ENCODE measurements at regions not wholly inside any gene's neighbourhood (a gene's known extent, or its start where the extent isn't known, plus 50 kb on each side); places are given as distances from the start of the nearest gene placed in this dataset.

DNA sequence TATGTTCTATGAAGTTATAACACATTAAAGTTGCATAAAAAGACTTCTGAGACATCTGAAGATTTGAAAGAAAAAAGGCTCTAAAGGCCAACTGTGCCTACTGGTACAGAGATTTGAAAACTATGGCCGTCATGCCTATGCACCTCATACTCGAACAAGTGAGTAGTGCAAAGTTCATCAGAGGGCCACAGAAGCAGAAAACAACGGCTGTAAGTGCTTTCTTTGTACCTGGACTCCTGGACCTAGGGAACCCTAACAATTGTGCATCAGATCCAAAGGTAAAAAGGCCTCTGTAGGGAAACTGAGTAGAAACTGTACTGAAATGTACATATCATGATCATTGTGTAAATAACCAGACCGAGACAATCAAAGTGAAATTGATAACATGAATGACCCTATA is 230.4 kb upstream of the CHST9 start:
- no peaks in the 10 kb centered on the region for H3K36me3 Mint-ChIP-seq
- no peak overlapping the region for H3K4me3 Mint-ChIP-seq
- ChIA-PET CTCF (no interaction called here), POLR2A (no interaction called here)
- Histone ChIP-seq H3K4me1 (ENCODE audit: control insufficient read depth in 2 of 2, insufficient read depth in 2 of 2, low read length in 2 of 2) (no peaks in the 10 kb centered on the region), H3K27ac (ENCODE audit: low read depth, low read length) (no peak overlapping the region), H3K4me3 (ENCODE audit: low read length) (no peak overlapping the region), H3K9me3 (ENCODE audit: control insufficient read depth in 2 of 3, low read length in 3 of 3) (no peaks in the 10 kb centered on the region), H3K27me3 (ENCODE audit: control insufficient read depth in 2 of 2, insufficient read depth in 2 of 2, low read length in 2 of 2) (no peaks in the 10 kb centered on the region), H3K36me3 (ENCODE audit: control insufficient read depth in 2 of 3, insufficient read depth in 3 of 3, low read length in 3 of 3) (no peaks in the 10 kb centered on the region)
- ATAC-seq (no peak), DNase-seq (no peak)
- intact Hi-C loops (cut with micrococcal nuclease), result no loop called here
- no peaks in the 10 kb centered on the region for H3K27me3 Mint-ChIP-seq
- no peaks in the 10 kb centered on the region for H3K4me1 Mint-ChIP-seq
- H3K27ac Mint-ChIP-seq, result no peak overlapping the region
- H3K9me3 Mint-ChIP-seq, result peaks cover 0 to 15% (median 4%) of the 10 kb centered on the region in 11 donors

- Mint-ChIP-seq H3K4me3 (no peak overlapping the region), H3K27me3 (no peaks in the 10 kb centered on the region), H3K9me3 (peaks cover 0 to 15% (median 4%) of the 10 kb centered on the region in 11 donors), H3K4me1 (no peaks in the 10 kb centered on the region), H3K36me3 (no peaks in the 10 kb centered on the region), H3K27ac (no peak overlapping the region)
- CTCF ChIA-PET, result no interaction called here
- DNase-seq, result no peak
- Histone ChIP-seq H3K36me3 (ENCODE audit: control insufficient read depth in 2 of 3, insufficient read depth in 3 of 3, low read length in 3 of 3) (no peaks in the 10 kb centered on the region), H3K4me1 (ENCODE audit: control insufficient read depth in 2 of 2, insufficient read depth in 2 of 2, low read length in 2 of 2) (no peaks in the 10 kb centered on the region), H3K27ac (ENCODE audit: low read depth, low read length) (no peak overlapping the region), H3K4me3 (ENCODE audit: low read length) (no peak overlapping the region), H3K27me3 (ENCODE audit: control insufficient read depth in 2 of 2, insufficient read depth in 2 of 2, low read length in 2 of 2) (no peaks in the 10 kb centered on the region), H3K9me3 (ENCODE audit: control insufficient read depth in 2 of 3, low read length in 3 of 3) (no peaks in the 10 kb centered on the region)
- intact Hi-C loops (cut with micrococcal nuclease), result no loop called here
- no peak for ATAC-seq
- POLR2A ChIA-PET, result no interaction called here
These were observed 229.6 kb upstream of the CHST9 start for GRCh38 chr18:27414682-27415081.

GRCh38 chr18:27413495-27414401 is 228.6 kb upstream of the CHST9 start:
- DNase-seq, result no peak
- Histone ChIP-seq H3K4me1 (ENCODE audit: control insufficient read depth in 2 of 2, insufficient read depth in 2 of 2, low read length in 2 of 2) (no peaks in the 10 kb centered on the region), H3K4me3 (ENCODE audit: low read length) (no peak overlapping the region), H3K9me3 (ENCODE audit: control insufficient read depth in 2 of 3, low read length in 3 of 3) (no peaks in the 10 kb centered on the region), H3K27ac (ENCODE audit: low read depth, low read length) (no peak overlapping the region), H3K27me3 (ENCODE audit: control insufficient read depth in 2 of 2, insufficient read depth in 2 of 2, low read length in 2 of 2) (no peaks in the 10 kb centered on the region), H3K36me3 (ENCODE audit: control insufficient read depth in 2 of 3, insufficient read depth in 3 of 3, low read length in 3 of 3) (no peaks in the 10 kb centered on the region)
- H3K27me3 Mint-ChIP-seq, result no peaks in the 10 kb centered on the region
- no peak overlapping the region for H3K4me3 Mint-ChIP-seq
- ChIA-PET CTCF (no interaction called here), POLR2A (no interaction called here)
- no peak for ATAC-seq
- H3K9me3 Mint-ChIP-seq, result peaks cover 0 to 15% (median 4%) of the 10 kb centered on the region in 11 donors
- no peaks in the 10 kb centered on the region for H3K4me1 Mint-ChIP-seq
- intact Hi-C loops (cut with micrococcal nuclease), result no loop called here
- H3K36me3 Mint-ChIP-seq, result no peaks in the 10 kb centered on the region
- H3K27ac Mint-ChIP-seq, result peak overlapping the region in 1 of 9 donors; percentile 42

DNA sequence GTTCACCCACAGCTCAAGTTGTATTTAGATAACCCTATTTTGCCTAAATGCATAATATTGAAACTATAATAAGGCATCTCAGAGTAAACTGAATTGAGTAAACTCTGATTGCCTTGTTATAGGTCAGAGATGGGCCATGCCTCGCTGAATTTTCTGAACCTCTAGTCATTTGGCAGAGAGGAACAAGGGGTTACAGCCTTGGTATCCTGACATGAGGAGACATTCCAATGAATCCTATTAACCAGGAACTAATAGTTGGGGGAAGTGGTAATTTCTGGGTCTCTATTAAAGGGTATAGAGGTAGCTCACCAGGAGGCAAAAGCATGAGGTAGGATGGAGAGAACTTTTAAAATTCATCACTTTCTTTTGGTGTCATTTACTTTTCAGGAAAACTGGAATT is 227.4 kb upstream of the CHST9 start:
- Histone ChIP-seq H3K27me3 (ENCODE audit: control insufficient read depth in 2 of 2, insufficient read depth in 2 of 2, low read length in 2 of 2) (no peaks in the 10 kb centered on the region), H3K4me1 (ENCODE audit: control insufficient read depth in 2 of 2, insufficient read depth in 2 of 2, low read length in 2 of 2) (no peaks in the 10 kb centered on the region), H3K4me3 (ENCODE audit: low read length) (no peak overlapping the region), H3K27ac (ENCODE audit: low read depth, low read length) (no peak overlapping the region), H3K9me3 (ENCODE audit: control insufficient read depth in 2 of 3, low read length in 3 of 3) (no peaks in the 10 kb centered on the region), H3K36me3 (ENCODE audit: control insufficient read depth in 2 of 3, insufficient read depth in 3 of 3, low read length in 3 of 3) (no peaks in the 10 kb centered on the region)
- peaks cover 0 to 15% (median 4%) of the 10 kb centered on the region in 11 donors for H3K9me3 Mint-ChIP-seq
- no peaks in the 10 kb centered on the region for H3K4me1 Mint-ChIP-seq
- DNase-seq (no peak), ATAC-seq (no peak)
- intact Hi-C loops (cut with micrococcal nuclease), result no loop called here
- POLR2A ChIA-PET, result no interaction called here
- H3K4me3 Mint-ChIP-seq, result no peak overlapping the region
- no peaks in the 10 kb centered on the region for H3K36me3 Mint-ChIP-seq
- CTCF ChIA-PET, result no interaction called here
- no peaks in the 10 kb centered on the region for H3K27me3 Mint-ChIP-seq
- H3K27ac Mint-ChIP-seq, result no peak overlapping the region

DNA sequence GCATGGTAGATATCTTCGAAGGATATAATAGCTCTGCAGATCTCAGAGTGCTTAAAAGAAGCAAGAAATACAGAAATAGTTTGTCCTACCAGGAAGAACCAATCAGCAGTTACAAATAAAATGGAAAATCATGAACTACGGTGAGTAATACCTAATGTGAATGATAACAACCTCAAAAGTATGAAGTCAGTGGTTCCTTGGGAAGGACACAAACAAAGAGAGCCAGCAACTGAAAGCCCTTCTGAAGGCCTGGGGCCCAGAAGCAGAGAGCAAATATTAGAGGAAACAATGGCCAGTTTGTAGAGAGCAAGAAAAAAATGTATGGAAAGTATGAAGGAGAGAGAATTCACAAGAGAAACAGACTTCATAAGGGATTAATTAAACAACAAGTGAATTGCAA is 226.8 kb upstream of the CHST9 start:
- Mint-ChIP-seq H3K4me1 (no peaks in the 10 kb centered on the region), H3K4me3 (no peak overlapping the region), H3K27ac (no peak overlapping the region), H3K27me3 (no peaks in the 10 kb centered on the region), H3K36me3 (no peaks in the 10 kb centered on the region), H3K9me3 (peaks cover 0 to 15% (median 4%) of the 10 kb centered on the region in 11 donors)
- Histone ChIP-seq H3K4me1 (ENCODE audit: control insufficient read depth in 2 of 2, insufficient read depth in 2 of 2, low read length in 2 of 2) (no peaks in the 10 kb centered on the region), H3K9me3 (ENCODE audit: control insufficient read depth in 2 of 3, low read length in 3 of 3) (no peaks in the 10 kb centered on the region), H3K27ac (ENCODE audit: low read depth, low read length) (no peak overlapping the region), H3K4me3 (ENCODE audit: low read length) (no peak overlapping the region), H3K36me3 (ENCODE audit: control insufficient read depth in 2 of 3, insufficient read depth in 3 of 3, low read length in 3 of 3) (no peaks in the 10 kb centered on the region), H3K27me3 (ENCODE audit: control insufficient read depth in 2 of 2, insufficient read depth in 2 of 2, low read length in 2 of 2) (no peaks in the 10 kb centered on the region)
- ChIA-PET CTCF (no interaction called here), POLR2A (no interaction called here)
- ATAC-seq, result no peak
- intact Hi-C loops (cut with micrococcal nuclease), result no loop called here
- no peak for DNase-seq

- H3K9me3 Mint-ChIP-seq, result peaks cover 0 to 12% (median 4%) of the 10 kb centered on the region in 11 donors
- no peak for DNase-seq
- ChIA-PET POLR2A (no interaction called here), CTCF (no interaction called here)
- no peaks in the 10 kb centered on the region for H3K4me1 Mint-ChIP-seq
- H3K36me3 ChIP-seq (ENCODE audit: control insufficient read depth in 2 of 3, insufficient read depth in 3 of 3, low read length in 3 of 3), result no peaks in the 10 kb centered on the region
- no peak overlapping the region for H3K4me3 Mint-ChIP-seq
- H3K27ac Mint-ChIP-seq, result no peak overlapping the region
- intact Hi-C loops (cut with micrococcal nuclease), result no loop called here
- no peaks in the 10 kb centered on the region for H3K27me3 ChIP-seq (ENCODE audit: control insufficient read depth in 2 of 2, insufficient read depth in 2 of 2, low read length in 2 of 2)
- H3K27me3 Mint-ChIP-seq, result no peaks in the 10 kb centered on the region
- H3K27ac ChIP-seq (ENCODE audit: low read depth, low read length), result no peak overlapping the region
- H3K9me3 ChIP-seq (ENCODE audit: control insufficient read depth in 2 of 3, low read length in 3 of 3), result no peaks in the 10 kb centered on the region
- ATAC-seq, result no peak
- no peaks in the 10 kb centered on the region for H3K4me1 ChIP-seq (ENCODE audit: control insufficient read depth in 2 of 2, insufficient read depth in 2 of 2, low read length in 2 of 2)
- H3K4me3 ChIP-seq (ENCODE audit: low read length), result no peak overlapping the region
- H3K36me3 Mint-ChIP-seq, result no peaks in the 10 kb centered on the region
These were observed 225.9 kb upstream of the CHST9 start for GRCh38 chr18:27411013-27411412.

GRCh38 chr18:27404855-27405254 is 219.7 kb upstream of the CHST9 start:
- ATAC-seq (no peak), DNase-seq (no peak)
- Mint-ChIP-seq H3K4me1 (peaks cover 0 to 1% (median 0%) of the 10 kb centered on the region in 7 donors), H3K9me3 (peaks cover 0 to 17% (median 2%) of the 10 kb centered on the region in 11 donors), H3K27ac (no peak overlapping the region), H3K4me3 (no peak overlapping the region), H3K27me3 (no peaks in the 10 kb centered on the region), H3K36me3 (no peaks in the 10 kb centered on the region)
- H3K4me1 ChIP-seq (ENCODE audit: control insufficient read depth in 2 of 2, insufficient read depth in 2 of 2, low read length in 2 of 2), result no peaks in the 10 kb centered on the region
- intact Hi-C loops (cut with micrococcal nuclease), result no loop called here
- no peaks in the 10 kb centered on the region for H3K9me3 ChIP-seq (ENCODE audit: control insufficient read depth in 2 of 3, low read length in 3 of 3)
- no peak overlapping the region for H3K27ac ChIP-seq (ENCODE audit: low read depth, low read length)
- ChIA-PET POLR2A (no interaction called here), CTCF (no interaction called here)
- H3K36me3 ChIP-seq (ENCODE audit: control insufficient read depth in 2 of 3, insufficient read depth in 3 of 3, low read length in 3 of 3), result no peaks in the 10 kb centered on the region
- H3K4me3 ChIP-seq (ENCODE audit: low read length), result no peak overlapping the region
- no peaks in the 10 kb centered on the region for H3K27me3 ChIP-seq (ENCODE audit: control insufficient read depth in 2 of 2, insufficient read depth in 2 of 2, low read length in 2 of 2)

All from naive thymus-derived CD4-positive, alpha-beta T cell (primary cell).